ENCODE measurements at regions not wholly inside any gene's neighbourhood (a gene's known extent, or its start where the extent isn't known, plus 50 kb on each side); places are given as distances from the start of the nearest gene placed in this dataset.

- TF ChIP-seq EZH2 (IDR thresholded peaks at IDR 0.05; ENCODE audit: borderline replicate concordance, low read depth, low read length, poor library complexity, severe bottlenecking) (no peak), CTCF (conservative IDR thresholded peaks at IDR 0.05; ENCODE audit: low read depth, low read length) (no peak)
Measured at GRCh38 chr13:72647422-72647821, 80.0 kb downstream of the MZT1 start.
